Stimulated activated CD8-positive, alpha-beta memory T cell treated with anti-CD3 and anti-CD28 coated beads, Interleukin-15, amount 100 ng/mL, for 1 hour (primary cell): ENCODE measurements at regions not wholly inside any gene's neighbourhood (a gene's known extent, or its start where the extent isn't known, plus 50 kb on each side); places are given as distances from the start of the nearest gene placed in this dataset.

Experiments
- DNase-seq: peaks from one replicate; pipeline ENCODE4 v3.0.0-alpha.2; 2020; ENCODE audit warnings: low read depth

- DNase-seq: no peak
Measured at GRCh38 chr22:49623176-49623575, 204.5 kb downstream of the BRD1 start.

- DNase-seq: no peak
Measured at GRCh38 chr22:49622241-49623105, 205.2 kb downstream of the BRD1 start.

- DNase-seq: no peak
Measured at GRCh38 chr22:49621601-49622210, 206.0 kb downstream of the BRD1 start.

GRCh38 chr22:49620666-49621065 lies 207.0 kb downstream of the BRD1 start:
- no peak for DNase-seq

DNA sequence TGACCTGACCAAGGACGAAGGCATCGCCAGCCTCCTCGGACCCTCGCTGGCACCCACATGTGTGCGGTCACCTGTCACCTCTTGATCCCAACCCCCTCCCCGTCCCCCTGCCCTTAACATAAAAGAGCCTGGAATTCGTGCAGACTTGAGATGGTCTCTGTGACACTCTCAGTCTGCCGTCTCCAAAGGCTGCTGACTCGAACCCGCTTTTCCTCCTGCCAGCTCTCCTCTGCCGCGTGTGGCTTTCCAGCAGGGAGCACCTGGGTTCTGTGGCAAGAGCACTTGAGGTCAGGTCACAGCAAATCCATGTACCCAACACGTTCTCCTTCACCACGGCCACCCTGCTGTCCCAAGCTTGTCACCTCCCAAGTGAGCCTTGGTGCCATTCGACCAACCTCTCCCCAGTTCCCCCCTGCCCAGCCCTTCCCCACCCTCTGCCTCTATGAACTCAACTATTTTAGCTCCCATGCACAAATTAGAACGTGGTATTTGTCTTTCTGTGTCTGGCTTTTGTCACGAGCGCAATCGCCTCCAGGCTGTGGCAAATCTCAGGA lies 207.6 kb downstream of the BRD1 start:
- DNase-seq: no peak

DNA sequence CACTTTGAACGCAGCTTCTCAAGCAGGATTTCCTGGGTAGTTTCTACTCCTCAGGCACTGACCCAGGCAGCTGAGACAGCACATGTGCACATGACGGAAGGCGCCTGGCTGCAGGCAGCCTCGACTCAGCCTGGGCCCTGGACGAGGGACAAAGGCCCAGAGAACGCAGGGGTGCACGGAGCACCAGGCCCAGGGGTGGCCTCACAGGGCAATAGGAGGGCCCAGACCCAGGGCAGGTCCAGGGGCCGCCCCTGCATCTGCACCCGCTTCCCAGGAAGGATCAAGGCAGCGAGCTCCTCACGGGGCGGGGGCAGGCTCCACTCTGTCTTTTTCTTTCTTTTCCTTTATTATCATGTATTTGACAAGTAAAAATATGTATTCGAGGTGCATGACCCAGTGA lies 208.4 kb downstream of the BRD1 start:
- no peak for DNase-seq

DNA sequence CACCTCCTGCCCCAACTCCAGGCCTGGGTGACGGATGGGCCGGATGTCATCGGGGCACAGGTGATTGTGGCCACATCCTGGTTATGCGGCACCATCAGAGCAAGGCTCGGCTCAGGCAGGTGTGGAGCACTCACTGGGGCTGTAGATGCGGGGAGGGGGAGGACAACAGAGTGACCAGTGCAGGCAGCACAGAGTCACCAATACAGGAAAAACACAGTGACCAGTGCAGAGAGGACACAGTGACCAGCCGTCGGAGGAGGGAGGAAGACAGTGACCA lies 209.1 kb downstream of the BRD1 start:
- no peak for DNase-seq

DNA sequence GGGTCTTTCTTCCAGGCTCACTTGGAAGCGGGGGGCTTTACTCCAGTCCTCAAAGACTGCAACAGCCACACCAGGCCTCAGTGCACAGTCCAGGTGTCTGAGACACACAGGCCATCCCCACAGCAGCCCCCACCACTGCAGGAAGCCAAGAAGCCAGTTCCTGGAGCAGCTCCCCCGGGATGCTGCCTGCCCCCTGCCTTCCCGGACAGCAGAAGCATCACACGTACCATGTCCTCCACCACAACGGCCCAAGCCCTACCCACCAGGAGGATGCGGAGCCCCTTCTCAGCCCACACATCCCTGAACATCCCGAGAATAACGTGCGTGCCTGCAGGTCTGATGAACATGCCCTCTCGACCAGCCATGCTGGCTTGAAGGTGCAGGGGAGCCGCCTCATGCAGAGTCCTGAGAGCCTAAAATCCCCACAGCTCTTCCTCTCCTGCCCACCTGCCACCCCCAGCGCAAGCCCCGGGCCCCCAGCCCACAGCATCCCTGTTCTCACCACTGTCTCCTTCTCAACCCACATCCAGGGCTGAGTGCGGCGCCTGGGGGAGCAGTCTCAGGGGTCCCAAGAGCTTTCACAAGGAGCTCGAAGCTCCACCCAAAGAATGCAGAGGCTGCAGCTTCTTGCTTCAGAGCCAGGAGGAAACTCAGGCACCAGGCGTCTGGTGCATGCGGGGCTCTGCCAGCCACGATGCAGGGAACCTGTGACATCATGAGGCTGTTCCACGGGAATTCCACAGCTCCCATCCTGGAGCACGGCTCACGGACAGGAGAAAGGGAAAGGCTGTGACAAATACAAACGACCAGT lies 209.6 kb downstream of the BRD1 start:
- DNase-seq: no peak

- no peak for DNase-seq
Measured at GRCh38 chr22:49617264-49617663, 210.4 kb downstream of the BRD1 start.

DNA sequence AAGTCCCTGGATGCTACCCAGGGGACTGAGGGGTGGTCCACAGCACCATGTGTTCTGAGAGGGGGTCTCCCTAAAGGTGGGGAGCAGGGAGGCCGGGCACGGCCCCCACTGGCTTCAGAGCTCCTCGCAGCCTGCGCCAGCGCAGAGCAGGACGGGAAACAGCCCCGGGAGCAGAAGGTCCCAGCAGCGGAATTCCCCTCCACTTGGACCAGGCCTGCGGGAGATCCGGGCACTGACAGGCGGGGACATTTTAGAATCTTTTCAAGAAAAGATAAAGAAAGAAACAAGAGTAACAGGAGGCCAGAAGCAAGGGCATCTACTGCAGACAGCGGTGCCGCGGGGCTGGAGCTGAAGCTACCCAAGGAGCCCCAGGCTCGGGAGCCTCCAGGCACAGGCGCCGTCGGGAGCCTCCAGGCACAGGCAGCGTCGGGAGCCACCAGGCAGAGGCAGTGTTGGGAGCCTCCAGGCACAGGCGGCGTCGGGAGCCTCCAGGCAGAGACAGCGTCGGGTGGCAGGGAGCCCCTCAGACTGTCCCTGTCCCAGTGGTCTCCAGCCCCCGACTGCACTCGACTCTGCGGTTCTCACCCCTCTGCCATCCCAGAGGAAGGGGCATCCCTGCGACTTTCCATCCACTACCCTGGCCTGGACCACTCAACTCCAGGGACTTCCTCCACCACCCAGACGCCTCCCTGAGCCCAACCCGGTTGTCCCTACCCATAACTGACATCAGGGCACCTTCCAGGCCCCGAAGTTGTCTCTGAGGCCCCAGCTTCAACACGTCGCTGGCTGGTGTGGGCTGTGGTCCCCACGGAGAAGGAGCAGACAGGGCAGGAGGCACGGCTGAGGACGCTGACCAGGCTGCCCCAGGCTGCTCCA lies 211.1 kb downstream of the BRD1 start:
- DNase-seq: no peak

DNA sequence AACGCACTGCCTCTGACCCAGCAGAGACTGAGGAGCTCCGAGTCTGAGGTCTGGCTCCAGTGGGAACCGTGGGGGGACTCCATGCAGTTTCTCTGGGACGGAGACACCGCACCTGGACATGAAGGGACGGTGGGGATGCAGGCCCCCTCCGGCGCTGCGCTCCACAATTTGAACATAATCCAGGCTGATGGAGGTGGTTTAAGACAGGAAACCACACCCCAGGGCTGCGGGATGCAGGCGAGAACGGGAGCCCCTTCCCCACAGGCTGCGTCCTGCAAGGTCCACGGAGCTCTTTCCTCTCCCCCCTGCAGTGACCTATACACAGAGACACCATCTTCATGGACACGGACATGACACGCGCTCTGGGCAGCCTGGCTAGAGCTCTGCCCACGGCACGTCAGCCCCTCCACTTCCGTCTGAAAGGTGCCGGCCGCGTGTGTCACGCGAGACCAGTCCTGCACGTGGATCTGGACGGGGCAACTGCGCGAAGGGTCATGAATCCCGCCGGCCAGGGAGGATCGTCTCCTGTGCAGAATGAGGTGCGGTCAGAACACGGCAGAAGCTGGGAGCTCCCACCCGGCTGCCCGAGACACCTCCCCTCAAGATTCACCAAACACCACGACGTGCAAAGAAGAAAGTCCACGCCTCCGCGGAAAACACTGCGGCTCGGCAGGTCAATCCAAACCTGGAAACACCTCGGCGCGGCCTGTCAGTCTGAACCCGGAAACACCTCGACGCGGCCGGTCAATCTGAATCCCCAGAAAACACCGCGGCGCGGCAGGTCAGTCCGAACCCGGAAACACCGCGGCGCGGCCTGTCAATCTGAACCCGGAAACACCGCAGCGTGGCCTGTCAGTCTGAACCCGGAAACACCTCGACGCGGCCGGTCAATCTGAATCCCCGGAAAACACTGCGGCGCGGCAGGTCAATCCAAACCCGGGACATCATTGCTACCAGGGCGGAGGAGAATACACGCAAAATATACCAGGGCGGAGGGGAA lies 212.4 kb downstream of the BRD1 start:
- no peak for DNase-seq

GRCh38 chr22:49613511-49614270 lies 214.0 kb downstream of the BRD1 start:
- no peak for DNase-seq

GRCh38 chr22:49613108-49613507 lies 214.6 kb downstream of the BRD1 start:
- no peak for DNase-seq

DNA sequence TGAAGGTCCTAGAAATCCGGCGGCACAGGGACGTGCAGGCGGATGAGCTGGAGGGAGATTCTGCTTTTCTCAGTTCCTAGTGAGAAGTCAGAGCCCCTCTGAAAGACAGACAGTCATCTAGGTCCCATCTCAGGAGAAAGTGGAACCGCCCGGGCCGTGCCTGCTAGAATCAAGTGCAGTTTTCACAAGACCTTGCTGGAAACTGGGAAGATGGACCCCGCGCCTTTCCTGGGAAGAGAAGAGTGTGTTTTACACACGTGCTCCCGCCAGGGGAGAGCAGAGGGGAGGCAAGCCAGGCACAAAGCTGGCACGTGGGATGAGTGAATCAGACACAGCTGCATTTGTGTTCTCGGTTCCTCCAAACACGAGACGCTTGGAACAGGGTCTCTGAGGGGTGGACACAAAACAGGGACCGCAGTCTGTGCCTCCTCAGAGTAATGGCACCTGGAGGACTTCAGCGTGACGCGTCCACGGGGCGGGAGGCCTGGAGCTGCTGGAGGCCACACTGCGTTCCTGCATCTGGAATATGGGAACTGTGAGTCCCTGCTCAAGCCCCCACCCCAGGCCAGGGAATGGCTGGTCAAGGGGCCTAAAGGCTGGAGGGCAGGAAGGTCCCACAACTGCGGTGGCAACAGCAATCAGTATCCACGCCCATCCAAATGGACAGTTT lies 218.3 kb downstream of the BRD1 start:
- no peak for DNase-seq

DNA sequence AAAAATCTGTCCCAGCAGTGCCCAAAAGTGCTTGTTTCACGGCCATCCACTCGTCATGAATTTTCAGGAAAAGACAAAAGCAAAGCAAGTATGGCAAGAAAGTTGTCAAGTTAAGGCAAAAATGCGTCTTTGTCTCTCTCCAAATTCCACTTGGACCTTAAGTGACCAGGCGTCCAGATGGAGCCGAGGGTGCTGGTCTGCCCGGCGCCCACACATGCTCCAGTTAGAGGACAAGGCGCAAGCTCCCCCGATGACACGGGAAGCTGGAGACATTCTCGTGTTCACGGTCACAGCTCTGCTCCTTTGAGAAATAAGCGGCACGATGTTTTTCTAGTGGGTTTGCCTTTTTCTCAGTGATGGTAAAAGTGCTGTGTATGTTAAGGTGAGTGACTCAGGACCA lies 219.0 kb downstream of the BRD1 start:
- no peak for DNase-seq

DNA sequence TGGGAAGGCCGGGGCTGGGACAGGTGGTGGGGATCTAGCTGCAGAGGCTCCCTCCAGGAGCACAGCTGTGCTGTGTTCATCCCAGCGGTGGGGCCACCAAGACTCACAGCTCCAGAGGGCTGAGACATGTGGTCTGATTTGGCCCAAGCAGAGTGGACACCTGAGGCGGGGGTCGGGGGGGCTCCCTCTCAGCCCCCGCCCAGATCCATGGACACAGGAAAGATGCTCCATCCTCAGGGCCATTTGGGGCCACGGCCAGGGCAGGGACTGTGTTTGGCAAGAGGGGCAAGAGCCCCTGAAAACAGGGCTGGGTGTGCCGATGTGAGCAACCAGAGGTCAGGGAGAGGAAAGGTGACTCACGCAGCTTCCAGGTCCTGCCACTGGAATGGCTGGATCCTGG lies 219.4 kb downstream of the BRD1 start:
- DNase-seq: no peak

GRCh38 chr22:49607821-49608220 lies 219.9 kb downstream of the BRD1 start:
- no peak for DNase-seq

- DNase-seq: no peak
Measured at GRCh38 chr22:49606562-49607290, 220.9 kb downstream of the BRD1 start.
